ENCODE measurements at regions not wholly inside any gene's neighbourhood (a gene's known extent, or its start where the extent isn't known, plus 50 kb on each side); places are given as distances from the start of the nearest gene placed in this dataset.
"Not testable (repeated sequence)": the region's sequence is repeated elsewhere in the genome, so short reads cannot be mapped to it uniquely, and the experiment has no call there.

DNA sequence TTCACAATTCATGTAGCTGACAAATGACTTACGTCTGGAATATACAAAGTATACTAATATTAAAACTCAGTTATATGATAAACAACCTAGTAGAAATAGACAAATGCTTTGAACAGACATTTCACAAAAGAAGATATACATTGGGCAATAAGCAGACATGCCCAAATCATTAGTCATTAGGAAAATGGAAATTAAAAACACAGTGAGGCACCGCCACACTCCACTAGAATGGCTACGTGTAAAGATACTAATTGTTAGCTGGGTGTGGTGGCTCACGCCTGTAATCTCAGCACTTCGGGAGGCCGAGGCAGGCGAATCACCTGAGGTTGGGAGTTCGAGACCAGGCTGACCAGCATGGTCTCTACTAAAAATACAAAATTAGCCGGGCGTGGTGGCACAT is 248.9 kb upstream of the TMEM132C start:
- no peak overlapping the region for H3K27ac Mint-ChIP-seq
- H3K4me3 Mint-ChIP-seq, result no peak overlapping the region
- no peaks in the 10 kb centered on the region for H3K4me1 Mint-ChIP-seq
- H3K36me3 Mint-ChIP-seq, result no peaks in the 10 kb centered on the region
- DNase-seq, result no peak
- peaks cover 14% of the 10 kb centered on the region for H3K9me3 Mint-ChIP-seq (ENCODE audit: low read depth)
- no peak for ATAC-seq
- no peaks in the 10 kb centered on the region for H3K27me3 Mint-ChIP-seq
- CTCF ChIA-PET, result no interaction called here

DNA sequence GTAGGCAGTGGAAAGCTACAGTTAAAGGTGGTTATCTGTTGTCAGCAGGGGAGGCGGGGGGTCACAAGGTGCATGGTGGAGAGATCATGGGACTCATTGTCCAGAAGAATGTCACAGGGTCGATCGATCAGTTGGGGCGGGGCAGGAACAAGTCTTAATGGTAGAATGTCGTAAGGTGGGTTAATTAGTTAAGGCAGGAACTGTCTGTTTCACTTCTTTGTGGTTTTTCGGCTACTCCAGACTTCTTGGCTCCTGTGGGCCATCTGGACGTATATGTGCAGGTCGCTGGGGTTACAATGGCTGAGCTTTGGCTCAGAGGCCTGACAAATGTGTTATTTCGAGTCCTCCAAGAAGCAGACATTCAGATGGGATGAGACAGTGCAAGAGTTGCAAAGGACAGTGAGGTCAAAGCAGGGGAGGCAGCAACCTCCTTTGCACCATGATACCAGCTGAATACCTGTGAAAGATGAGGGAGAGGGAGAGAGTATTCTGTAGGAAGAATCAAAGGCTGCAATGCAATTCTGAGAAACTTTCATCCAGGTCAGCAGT is 246.9 kb upstream of the TMEM132C start:
- H3K27me3 Mint-ChIP-seq, result no peaks in the 10 kb centered on the region
- DNase-seq, result no peak
- H3K27ac Mint-ChIP-seq, result no peak overlapping the region
- ATAC-seq, result no peak
- H3K36me3 Mint-ChIP-seq, result no peaks in the 10 kb centered on the region
- peaks cover 11% of the 10 kb centered on the region for H3K9me3 Mint-ChIP-seq (ENCODE audit: low read depth)
- no peak overlapping the region for H3K4me3 Mint-ChIP-seq
- H3K4me1 Mint-ChIP-seq, result no peaks in the 10 kb centered on the region
- CTCF ChIA-PET, result no interaction called here

DNA sequence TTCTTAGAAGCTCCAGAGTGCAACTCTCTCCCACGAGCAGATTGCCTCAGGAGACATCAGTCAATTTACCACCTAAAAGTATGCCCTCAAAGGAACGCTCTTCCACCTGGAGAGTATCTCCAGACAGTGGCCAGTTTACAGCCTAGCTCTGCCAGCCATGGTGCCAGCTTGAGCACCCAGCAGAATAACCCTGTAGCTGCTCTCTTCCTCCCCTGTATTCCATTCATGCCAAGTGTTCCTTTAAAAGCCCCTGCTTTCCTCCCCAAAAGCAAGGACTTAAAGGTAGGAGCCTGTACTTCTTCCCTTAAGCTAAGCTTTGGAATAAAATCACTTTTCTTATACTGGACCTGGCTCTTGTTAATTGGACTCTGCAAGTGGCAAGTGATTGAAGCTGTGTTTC is 245.4 kb upstream of the TMEM132C start:
- H3K27ac Mint-ChIP-seq, result no peak overlapping the region
- no peaks in the 10 kb centered on the region for H3K36me3 Mint-ChIP-seq
- no peak overlapping the region for H3K4me3 Mint-ChIP-seq
- H3K9me3 Mint-ChIP-seq (ENCODE audit: low read depth), result peaks cover 14% of the 10 kb centered on the region
- H3K27me3 Mint-ChIP-seq, result no peaks in the 10 kb centered on the region
- ATAC-seq (no peak), DNase-seq (no peak)
- CTCF ChIA-PET, result no interaction called here
- H3K4me1 Mint-ChIP-seq, result no peaks in the 10 kb centered on the region

DNA sequence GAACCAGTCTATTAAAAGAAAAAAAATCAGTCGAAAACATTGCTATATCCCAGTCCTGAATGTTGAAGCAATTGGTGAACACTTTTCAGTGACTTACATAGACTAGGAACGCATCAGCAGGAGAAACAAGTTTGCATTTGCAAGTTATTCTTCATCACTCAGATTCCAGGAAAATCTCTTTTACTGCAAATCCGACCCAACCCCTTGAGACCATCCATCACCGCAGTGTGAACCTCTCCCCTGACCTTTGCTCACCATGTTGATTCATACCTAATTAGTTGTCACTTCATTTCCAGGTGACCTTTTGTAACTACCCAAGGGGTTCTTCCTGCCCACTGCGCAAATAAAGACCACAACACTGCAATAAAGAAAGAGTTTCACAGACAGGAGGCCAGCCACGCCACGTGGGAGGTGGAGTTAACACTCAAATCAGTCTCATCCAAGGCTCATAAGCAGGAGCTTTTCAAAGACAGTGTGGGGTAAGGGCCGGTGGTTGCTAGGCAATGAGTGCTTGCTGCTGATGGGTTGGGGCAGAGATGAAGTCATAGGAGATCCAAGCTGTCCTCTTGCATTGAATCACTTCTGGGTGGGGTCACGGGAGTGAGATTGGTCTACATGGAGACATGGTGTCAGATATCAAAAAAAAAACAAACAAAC is 241.3 kb upstream of the TMEM132C start:
- H3K27me3 Mint-ChIP-seq, result no peaks in the 10 kb centered on the region
- DNase-seq (no peak), ATAC-seq (no peak)
- H3K27ac Mint-ChIP-seq, result no peak overlapping the region
- no peaks in the 10 kb centered on the region for H3K4me1 Mint-ChIP-seq
- no peaks in the 10 kb centered on the region for H3K36me3 Mint-ChIP-seq
- CTCF ChIA-PET, result no interaction called here
- H3K9me3 Mint-ChIP-seq (ENCODE audit: low read depth), result peaks cover 12% of the 10 kb centered on the region
- no peak overlapping the region for H3K4me3 Mint-ChIP-seq

DNA sequence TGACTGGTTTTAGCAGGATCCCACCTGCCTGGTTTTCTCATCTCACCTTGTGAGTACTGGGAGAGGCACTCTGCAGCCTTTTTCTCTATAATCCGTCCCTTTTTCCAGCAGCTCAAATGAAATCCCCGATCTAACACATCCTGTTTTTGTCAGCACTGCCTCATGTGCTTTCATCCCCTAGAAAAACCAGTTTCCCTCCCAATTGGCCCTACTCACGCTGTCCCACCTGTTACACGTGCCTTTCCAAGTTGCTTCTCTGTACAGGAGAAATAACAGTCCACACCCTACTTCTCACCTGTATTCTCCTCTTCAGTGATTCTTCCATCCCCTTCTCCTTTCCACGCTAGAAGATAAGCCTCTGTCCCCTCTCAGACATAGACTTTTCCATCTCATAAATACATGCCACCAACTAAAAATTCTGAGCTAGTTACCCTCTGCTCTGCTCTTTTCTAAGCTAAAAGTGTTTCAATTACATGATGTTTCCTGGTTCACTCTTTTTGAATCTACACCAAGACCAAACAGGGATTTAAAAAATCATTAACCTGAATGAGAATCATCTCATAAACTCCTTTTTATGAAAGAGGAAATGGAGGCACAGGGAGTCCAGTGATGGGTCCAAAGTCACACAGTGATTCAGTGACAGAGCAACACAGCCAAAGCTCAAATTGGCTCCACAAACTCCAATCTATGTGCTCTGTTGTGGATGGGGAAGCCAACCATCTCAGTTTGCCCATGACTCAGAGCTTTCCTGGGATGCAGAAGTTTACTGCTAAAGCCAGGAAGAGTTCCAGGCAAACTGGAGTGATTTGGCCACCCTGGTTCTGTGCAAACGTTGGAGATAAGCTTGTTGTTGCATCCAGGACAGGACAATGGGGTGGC is 240.0 kb upstream of the TMEM132C start:
- Mint-ChIP-seq H3K27me3 (no peaks in the 10 kb centered on the region), H3K4me3 (no peak overlapping the region), H3K4me1 (no peaks in the 10 kb centered on the region), H3K36me3 (no peaks in the 10 kb centered on the region), H3K27ac (no peak overlapping the region), H3K9me3 (ENCODE audit: low read depth) (peaks cover 12% of the 10 kb centered on the region)
- CTCF ChIA-PET, result no interaction called here
- ATAC-seq (no peak), DNase-seq (no peak)

DNA sequence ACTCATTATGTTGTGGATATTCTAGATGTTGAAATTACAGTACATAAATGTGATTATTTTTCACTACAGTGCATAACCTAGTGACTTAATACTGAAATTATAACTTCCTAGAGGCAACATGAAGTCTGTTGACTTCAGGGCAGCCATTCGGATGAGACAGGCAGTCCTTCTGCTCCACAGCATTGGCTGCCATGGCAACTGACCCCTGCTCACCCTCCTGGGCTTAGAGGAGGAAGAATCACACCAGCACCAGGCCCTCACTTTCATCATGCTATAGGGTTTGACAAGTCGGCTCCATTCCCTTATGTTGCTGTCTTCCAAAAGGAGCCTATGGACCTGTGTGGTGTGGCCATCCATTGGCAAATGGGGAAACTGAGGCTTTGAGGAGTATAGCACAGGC is 233.5 kb upstream of the TMEM132C start:
- Mint-ChIP-seq H3K9me3 (ENCODE audit: low read depth) (peaks cover 5% of the 10 kb centered on the region), H3K36me3 (no peaks in the 10 kb centered on the region), H3K27me3 (no peaks in the 10 kb centered on the region), H3K4me1 (no peaks in the 10 kb centered on the region), H3K4me3 (no peak overlapping the region), H3K27ac (no peak overlapping the region)
- ATAC-seq, result no peak
- CTCF ChIA-PET, result no interaction called here
- DNase-seq, result no peak

DNA sequence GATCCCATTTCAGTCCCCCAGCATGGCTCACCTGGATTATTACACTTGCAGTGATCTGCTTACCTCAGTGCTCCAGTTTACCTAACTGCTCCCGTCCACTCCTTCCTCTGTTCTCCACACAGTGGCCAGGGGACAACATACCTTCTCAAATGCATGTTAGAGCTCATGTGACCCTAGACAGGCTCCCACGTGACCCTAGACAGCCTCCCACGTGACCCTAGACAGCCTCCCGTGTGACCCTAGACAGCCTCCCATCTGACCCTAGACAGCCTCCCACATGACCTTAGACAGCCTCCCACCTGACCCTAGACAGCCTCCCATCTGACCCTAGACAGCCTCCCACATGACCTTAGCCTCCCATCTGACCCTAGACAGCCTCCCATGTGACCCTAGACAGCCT is 226.0 kb upstream of the TMEM132C start:
- ATAC-seq (no peak), DNase-seq (no peak)
- Mint-ChIP-seq H3K9me3 (ENCODE audit: low read depth) (peaks cover 13% of the 10 kb centered on the region), H3K4me3 (no peak overlapping the region), H3K4me1 (no peaks in the 10 kb centered on the region), H3K27me3 (no peaks in the 10 kb centered on the region), H3K36me3 (no peaks in the 10 kb centered on the region), H3K27ac (no peak overlapping the region)
- CTCF ChIA-PET, result no interaction called here

DNA sequence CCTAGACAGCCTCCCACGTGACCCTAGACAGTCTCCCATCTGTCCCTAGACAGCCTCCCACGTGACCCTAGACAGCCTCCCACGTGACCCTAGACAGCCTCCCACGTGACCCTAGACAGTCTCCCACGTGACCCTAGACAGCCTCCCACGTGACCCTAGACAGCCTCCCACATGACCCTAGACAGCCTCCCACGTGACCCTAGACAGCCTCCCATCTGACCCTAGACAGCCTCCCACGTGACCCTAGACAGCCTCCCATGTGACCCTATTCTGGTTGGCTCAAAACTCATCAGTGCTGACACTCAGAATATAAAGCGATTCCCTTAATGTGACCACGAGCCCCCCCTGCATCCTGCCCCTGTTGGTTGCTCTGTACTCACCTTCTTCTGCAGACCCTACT is 224.7 kb upstream of the TMEM132C start:
- H3K4me1 Mint-ChIP-seq, H3K27me3 Mint-ChIP-seq, CTCF ChIA-PET, H3K27ac Mint-ChIP-seq, DNase-seq, H3K4me3 Mint-ChIP-seq, ATAC-seq, H3K36me3 Mint-ChIP-seq: not testable (repeated sequence)
- peaks cover 12% of the 10 kb centered on the region for H3K9me3 Mint-ChIP-seq (ENCODE audit: low read depth)

DNA sequence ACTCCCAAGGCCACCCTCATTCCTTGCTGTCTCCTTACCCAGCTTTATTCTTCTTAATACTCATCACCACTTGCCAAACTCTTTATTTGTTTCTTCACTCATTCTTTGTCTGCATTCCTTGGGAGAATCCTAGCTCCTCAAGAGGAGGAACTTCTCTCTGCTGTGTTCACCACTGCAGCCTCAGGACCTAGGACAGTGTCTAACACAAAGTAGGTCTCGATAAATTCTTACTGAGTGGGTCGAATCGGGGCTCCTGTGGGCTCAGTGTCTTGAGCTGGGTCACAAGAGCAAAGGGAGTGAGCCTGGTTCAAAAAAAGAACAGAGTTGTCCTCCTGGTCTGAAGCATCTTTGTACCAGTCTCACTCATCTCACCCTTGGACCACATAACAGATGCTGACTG is 224.1 kb upstream of the TMEM132C start:
- Mint-ChIP-seq H3K36me3 (no peaks in the 10 kb centered on the region), H3K4me3 (no peak overlapping the region), H3K27me3 (no peaks in the 10 kb centered on the region), H3K4me1 (no peaks in the 10 kb centered on the region), H3K9me3 (ENCODE audit: low read depth) (peaks cover 11% of the 10 kb centered on the region), H3K27ac (no peak overlapping the region)
- ATAC-seq (no peak), DNase-seq (no peak)
- CTCF ChIA-PET, result no interaction called here

DNA sequence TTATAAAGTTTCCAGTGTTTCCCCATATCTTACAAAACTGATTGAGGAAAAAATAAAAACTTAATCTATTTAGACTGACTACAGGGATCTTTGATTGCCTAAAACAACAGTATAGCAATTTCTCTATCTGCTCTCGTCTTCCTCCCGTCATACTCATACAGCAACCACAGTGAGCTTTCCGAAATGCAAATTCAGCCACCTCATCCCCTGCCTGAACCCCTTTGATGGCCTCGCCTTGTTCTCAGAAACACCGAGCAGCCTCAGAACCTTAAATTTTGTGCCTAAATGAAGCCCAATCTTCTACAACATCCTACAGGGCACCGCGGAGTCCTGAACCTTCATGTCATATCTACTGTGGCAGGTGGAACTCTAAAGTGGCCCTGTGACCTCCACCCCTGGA is 223.7 kb upstream of the TMEM132C start:
- no peak for ATAC-seq
- no peak for DNase-seq
- Mint-ChIP-seq H3K4me3 (no peak overlapping the region), H3K27ac (no peak overlapping the region), H3K9me3 (ENCODE audit: low read depth) (peaks cover 11% of the 10 kb centered on the region), H3K4me1 (no peaks in the 10 kb centered on the region), H3K36me3 (no peaks in the 10 kb centered on the region), H3K27me3 (no peaks in the 10 kb centered on the region)
- CTCF ChIA-PET, result no interaction called here

DNA sequence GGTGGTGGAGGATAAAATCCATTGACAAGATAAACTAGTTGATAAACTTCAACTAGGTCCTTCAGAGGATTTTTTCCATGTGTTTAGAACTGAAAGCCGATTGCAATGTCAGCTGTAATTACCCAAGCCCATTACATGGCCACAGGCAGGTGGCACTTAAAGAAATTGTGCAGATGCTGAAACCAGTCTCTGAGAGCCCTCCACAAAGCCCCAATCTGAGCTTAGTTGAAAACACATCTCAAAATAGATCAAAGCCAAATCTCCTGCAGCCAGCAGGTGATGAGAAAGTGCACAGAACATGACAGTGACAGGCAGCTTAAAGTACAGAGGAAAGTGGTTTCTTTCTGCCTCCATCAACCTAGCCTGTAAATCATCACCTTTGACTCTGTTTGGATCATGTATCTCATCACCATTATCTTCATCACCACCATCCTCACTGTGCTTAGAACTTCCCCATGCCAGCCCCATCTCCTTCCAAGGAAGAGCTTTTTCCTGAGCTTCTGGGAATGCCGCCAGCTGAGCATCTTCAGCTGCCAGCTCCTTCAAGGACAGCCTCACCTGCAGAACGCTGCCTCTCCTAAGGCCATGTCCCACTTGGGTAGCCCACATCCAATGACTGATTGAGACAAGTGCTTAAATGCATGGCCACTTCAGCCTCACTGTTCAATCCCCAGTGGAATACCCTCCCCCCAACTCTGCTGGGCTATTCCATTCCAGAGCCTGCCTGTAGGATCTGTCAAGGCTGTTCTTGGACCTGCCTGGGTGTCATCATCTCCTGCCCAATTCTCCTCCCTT is 219.5 kb upstream of the TMEM132C start:
- Mint-ChIP-seq H3K36me3 (no peaks in the 10 kb centered on the region), H3K4me1 (no peaks in the 10 kb centered on the region), H3K4me3 (no peak overlapping the region), H3K27ac (no peak overlapping the region), H3K27me3 (no peaks in the 10 kb centered on the region), H3K9me3 (ENCODE audit: low read depth) (peaks cover 3% of the 10 kb centered on the region)
- CTCF ChIA-PET, result no interaction called here
- DNase-seq (no peak), ATAC-seq (no peak)

DNA sequence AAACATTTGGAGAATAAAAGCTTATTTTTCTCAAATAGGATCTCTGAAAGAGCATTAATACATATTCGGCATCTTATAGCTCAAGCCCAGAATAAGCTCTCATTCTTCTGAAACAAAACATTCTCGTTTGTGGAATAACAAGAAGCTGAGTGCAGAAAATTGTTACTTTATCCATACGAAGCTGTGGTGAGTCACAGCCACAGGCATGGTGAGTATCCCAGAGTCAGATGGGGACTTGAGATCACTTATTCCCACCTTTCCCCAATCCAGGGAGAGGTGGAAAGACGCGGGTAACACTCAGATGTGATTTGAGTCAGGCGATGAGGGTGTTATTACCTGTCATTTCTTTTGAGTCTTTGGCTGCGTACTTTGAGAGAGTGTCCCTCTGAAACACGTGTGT is 214.6 kb upstream of the TMEM132C start:
- Mint-ChIP-seq H3K27ac (no peak overlapping the region), H3K4me1 (no peaks in the 10 kb centered on the region), H3K27me3 (no peaks in the 10 kb centered on the region), H3K4me3 (no peak overlapping the region), H3K36me3 (no peaks in the 10 kb centered on the region), H3K9me3 (ENCODE audit: low read depth) (peaks cover 2% of the 10 kb centered on the region)
- CTCF ChIA-PET, result interaction anchor here (1.8 kb wide), 1 partner anchor 17 kb away, joined by 4 read pairs; no protein-coding TSS in a partner anchor
- ATAC-seq (no peak), DNase-seq (no peak)

DNA sequence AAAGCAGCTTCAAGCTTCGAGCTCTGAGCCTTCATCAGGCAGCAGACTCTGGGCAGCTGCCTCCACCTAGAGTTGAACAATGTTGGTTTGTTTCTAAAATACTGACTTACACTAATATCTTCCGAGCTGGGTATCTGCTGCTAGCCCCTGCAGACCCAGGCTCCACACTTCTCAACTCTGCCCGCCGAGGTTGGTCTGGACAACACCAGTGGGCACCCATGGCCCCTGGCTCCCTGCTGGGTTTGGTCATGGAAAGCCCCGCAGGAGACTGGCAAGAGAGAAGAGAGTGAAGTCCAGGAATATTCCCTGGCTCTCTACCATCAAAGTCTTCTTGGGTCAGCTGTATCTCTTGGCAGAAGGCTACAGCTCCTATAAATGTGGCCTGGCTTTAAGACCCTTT is 214.2 kb upstream of the TMEM132C start:
- CTCF ChIA-PET, result interaction anchor here (1.8 kb wide), 1 partner anchor 16 kb away, joined by 4 read pairs; no protein-coding TSS in a partner anchor
- peaks cover 2% of the 10 kb centered on the region for H3K9me3 Mint-ChIP-seq (ENCODE audit: low read depth)
- no peaks in the 10 kb centered on the region for H3K36me3 Mint-ChIP-seq
- H3K4me1 Mint-ChIP-seq, result no peaks in the 10 kb centered on the region
- no peak overlapping the region for H3K4me3 Mint-ChIP-seq
- DNase-seq, result no peak
- H3K27ac Mint-ChIP-seq, result no peak overlapping the region
- ATAC-seq, result no peak
- H3K27me3 Mint-ChIP-seq, result no peaks in the 10 kb centered on the region

Measured in activated CD8-positive, alpha-beta memory T cell treated with anti-CD3 and anti-CD28 coated beads, Interleukin-2, amount 10 ng/mL, durations not matched to agents 7 days and 5 days (primary cell).